Heart left ventricle (tissue), 16 donors: ENCODE measurements at regions not wholly inside any gene's neighbourhood (a gene's known extent, or its start where the extent isn't known, plus 50 kb on each side); places are given as distances from the start of the nearest gene placed in this dataset.

ENCODE experiments used
- ATAC-seq, 4 donors: fragments of 200-7000 bp; cut with Tn5 transposase; one replicate each; pipeline ENCODE4 v1.9.1; 2020 to 2022; ENCODE audit warnings: moderate library complexity in 4 of 4, mild to moderate bottlenecking in 3 of 4, moderate number of reproducible peaks in 1 of 4
- DNase-seq, 5 donors: peaks; one replicate each; pipeline ENCODE4 v3.0.0-alpha.2; 2020
- H3K27ac ChIP-seq, 12 donors: fragments of 200-600 bp; sonication (generic) in 4 of 12; one replicate each; pipeline versions ENCODE4 v1.5.0 to v1.8.0; 2016 to 2022; ENCODE audit warnings: mild to moderate bottlenecking in 2 of 12
- H3K27me3 ChIP-seq, 9 donors: fragments of 200-600 bp; sonication (generic) in 2 of 9; one replicate each; pipeline versions ENCODE4 v1.5.1 to v1.8.0; 2016 to 2022; ENCODE audit warnings: mild to moderate bottlenecking in 3 of 9
- H3K36me3 ChIP-seq, 9 donors: fragments of 200-600 bp; sonication (generic) in 2 of 9; one replicate each; pipeline versions ENCODE4 v1.5.0 to v1.8.0; 2018 to 2022; ENCODE audit warnings: mild to moderate bottlenecking in 2 of 9
- H3K4me1 ChIP-seq, 12 donors: fragments of 200-600 bp; sonication (generic) in 4 of 12; one replicate each; pipeline versions ENCODE4 v1.5.0 to v1.8.0; 2016 to 2022; ENCODE audit warnings: mild to moderate bottlenecking in 3 of 12
- H3K4me3 ChIP-seq, 12 donors: fragments of 200-600 bp; sonication (generic) in 4 of 12; one replicate each; pipeline versions ENCODE4 v1.5.0 to v1.8.0; 2017 to 2022; ENCODE audit warnings: mild to moderate bottlenecking in 9 of 12, moderate library complexity in 4 of 12
- H3K9me3 ChIP-seq, 12 donors: fragments of 200-600 bp; sonication (generic) in 4 of 12; one replicate each; pipeline versions ENCODE4 v1.5.0 to v1.8.0; 2016 to 2022; ENCODE audit warnings: mild to moderate bottlenecking in 1 of 12
- POLR2A ChIP-seq, 2 donors: fragments of 450-650 bp; IDR thresholded peaks; one replicate each; pipeline ENCODE4 v1.6.1; 2017; ENCODE audit warnings: antibody characterized with exemption in 2 of 2, mild to moderate bottlenecking in 2 of 2, moderate library complexity in 2 of 2
- WGBS, 4 donors: extraction: QIAGEN DNeasy Blood & Tissue Kit in 2 of 4; methylation state at CpG; one replicate each; pipeline versions ENCODE4 v1.1.5 to v1.1.7; 2013 to 2018; 5-methylcytosine and 5-hydroxymethylcytosine counted together
- intact Hi-C, 10 donors: fragments of 100-400 bp; cut with DNase I; formaldehyde crosslinking; loops; one replicate each; pipeline versions ENCODE4 v1.11.1 to v1.14.2; 2022
- TF ChIP-seq, protein P1 (sequence below), 12 donors: fragments of 200-600 bp; sonication (generic) in 4 of 12; IDR thresholded peaks; one replicate each; pipeline versions ENCODE4 v1.5.0 to v1.8.0; 2018 to 2022; ENCODE audit warnings: antibody characterized with exemption in 12 of 12, mild to moderate bottlenecking in 5 of 12
- donor health status: ischemic (EF 13 %, LVEDD 7.1; RV severe dilation, severe dysfunction).
- donor health status: healthy with polysubstance abuse.
- donor health status: DM: no; HTN: yes; CAD: no.
- donor health status: DM: no; HTN: no; CAD: no.
- donor health status: ischemic (EF 25% LVEDD 6.9; RV normal size, moderate dysfunction).
- donor health status: ischemic (EF 25% LVEDD 5.7; RV mildly dilated, moderate dysfunction).
- donor health status: healthy.
- donor health status: DM: yes; HTN: yes; CAD: no.
- donor health status: ischemic (EF 35%, LVEDD 5.7; RV mildly dilated, moderate dysfunction).
- donor health status: nonischemic (EF 11% LVEDD 7.7; RV severe dilation, severe dysfunction).
- donor health status: DM: yes; HTN: yes; CAD: no.
- donor health status: PGD.
- donor health status: ischemic (EF 29% LVEDD 5.4; RV normal size, mild dysfunction).
- donor health status: nonischemic (EF 23%, LVEDD 6.1; RV moderate dilation, normal function).

DNA sequence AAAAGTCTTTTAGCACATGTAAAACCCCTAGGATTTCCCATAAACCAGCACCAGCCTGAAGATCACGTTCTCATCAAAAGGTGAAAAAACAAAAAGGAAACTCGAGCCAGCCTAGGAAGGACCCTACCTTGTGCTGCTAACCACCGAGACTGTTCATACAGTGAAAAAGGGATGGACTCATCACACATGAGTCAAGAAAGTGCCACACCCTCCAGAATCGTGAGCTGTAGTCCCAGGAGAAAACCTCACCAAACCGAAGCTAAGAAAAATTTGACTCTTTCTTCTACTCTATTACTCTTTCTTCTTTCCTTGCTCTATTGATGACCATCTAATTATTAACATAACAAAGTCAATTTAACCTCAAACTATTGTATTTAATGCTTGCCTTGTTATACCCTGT lies 124.8 kb upstream of the USP9Y start:
- H3K27ac ChIP-seq, result no peak overlapping the region
- H3K27me3 ChIP-seq, result no peaks in the 10 kb centered on the region
- H3K4me1 ChIP-seq, result no peaks in the 10 kb centered on the region
- DNase-seq (no peak), ATAC-seq (no peak)
- intact Hi-C loops, result no loop called here
- 52 to 73% methylated on average over 5 of the region's 5 CpGs; no CpG with 5 or more reads in 2 of the 4 donors for WGBS, 4 donors
- no peaks in the 10 kb centered on the region for H3K36me3 ChIP-seq
- no peak overlapping the region for H3K4me3 ChIP-seq
- TF ChIP-seq POLR2A (IDR thresholded peaks at IDR 0.05), result no peak
- TF ChIP-seq, protein P1, sequence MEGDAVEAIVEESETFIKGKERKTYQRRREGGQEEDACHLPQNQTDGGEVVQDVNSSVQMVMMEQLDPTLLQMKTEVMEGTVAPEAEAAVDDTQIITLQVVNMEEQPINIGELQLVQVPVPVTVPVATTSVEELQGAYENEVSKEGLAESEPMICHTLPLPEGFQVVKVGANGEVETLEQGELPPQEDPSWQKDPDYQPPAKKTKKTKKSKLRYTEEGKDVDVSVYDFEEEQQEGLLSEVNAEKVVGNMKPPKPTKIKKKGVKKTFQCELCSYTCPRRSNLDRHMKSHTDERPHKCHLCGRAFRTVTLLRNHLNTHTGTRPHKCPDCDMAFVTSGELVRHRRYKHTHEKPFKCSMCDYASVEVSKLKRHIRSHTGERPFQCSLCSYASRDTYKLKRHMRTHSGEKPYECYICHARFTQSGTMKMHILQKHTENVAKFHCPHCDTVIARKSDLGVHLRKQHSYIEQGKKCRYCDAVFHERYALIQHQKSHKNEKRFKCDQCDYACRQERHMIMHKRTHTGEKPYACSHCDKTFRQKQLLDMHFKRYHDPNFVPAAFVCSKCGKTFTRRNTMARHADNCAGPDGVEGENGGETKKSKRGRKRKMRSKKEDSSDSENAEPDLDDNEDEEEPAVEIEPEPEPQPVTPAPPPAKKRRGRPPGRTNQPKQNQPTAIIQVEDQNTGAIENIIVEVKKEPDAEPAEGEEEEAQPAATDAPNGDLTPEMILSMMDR (IDR thresholded peaks at IDR 0.05), result no peak
- no peaks in the 10 kb centered on the region for H3K9me3 ChIP-seq

DNA sequence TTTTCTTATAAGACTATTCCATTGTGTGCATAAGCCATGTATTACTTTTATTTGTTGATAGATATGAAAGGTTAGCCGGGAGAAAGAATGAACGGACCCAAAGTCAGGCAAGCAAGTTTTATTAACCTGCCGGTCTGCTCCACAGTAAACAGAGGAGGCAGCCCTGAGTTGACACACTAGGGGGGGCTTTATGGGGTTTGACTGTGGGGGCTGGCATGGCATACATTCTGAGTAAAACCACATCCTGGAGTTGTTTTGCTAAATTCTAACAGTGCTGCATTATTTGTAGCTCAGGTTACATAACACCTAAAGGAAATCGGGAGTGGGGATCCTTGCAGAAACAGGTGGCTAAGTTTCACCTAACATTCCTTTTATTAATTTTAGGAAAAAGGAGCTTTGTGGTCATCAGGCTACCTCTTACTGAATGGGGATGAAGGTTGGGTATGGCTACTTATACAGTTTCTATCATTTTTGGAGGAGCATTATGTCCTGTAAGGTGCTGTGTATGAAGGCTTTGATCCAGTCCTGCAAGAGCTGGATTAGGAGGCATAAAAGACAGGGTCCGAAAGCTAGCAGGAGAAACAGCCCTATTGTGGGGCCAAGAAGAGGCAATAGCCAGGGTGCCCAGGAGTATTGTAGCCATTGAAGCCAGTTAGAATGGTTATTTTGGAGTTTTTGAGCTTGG lies 107.4 kb upstream of the USP9Y start:
- Histone ChIP-seq H3K36me3 (no peaks in the 10 kb centered on the region), H3K4me3 (no peak overlapping the region), H3K27me3 (no peaks in the 10 kb centered on the region), H3K27ac (no peak overlapping the region), H3K4me1 (no peaks in the 10 kb centered on the region), H3K9me3 (no peaks in the 10 kb centered on the region)
- ATAC-seq (no peak), DNase-seq (no peak)
- TF ChIP-seq, protein P1 (IDR thresholded peaks at IDR 0.05), result no peak
- TF ChIP-seq POLR2A (IDR thresholded peaks at IDR 0.05), result no peak
- intact Hi-C loops, result no loop called here
- WGBS, 4 donors, result 73 to 82% methylated on average over 5 of the region's 5 CpGs; no CpG with 5 or more reads in 2 of the 4 donors

DNA sequence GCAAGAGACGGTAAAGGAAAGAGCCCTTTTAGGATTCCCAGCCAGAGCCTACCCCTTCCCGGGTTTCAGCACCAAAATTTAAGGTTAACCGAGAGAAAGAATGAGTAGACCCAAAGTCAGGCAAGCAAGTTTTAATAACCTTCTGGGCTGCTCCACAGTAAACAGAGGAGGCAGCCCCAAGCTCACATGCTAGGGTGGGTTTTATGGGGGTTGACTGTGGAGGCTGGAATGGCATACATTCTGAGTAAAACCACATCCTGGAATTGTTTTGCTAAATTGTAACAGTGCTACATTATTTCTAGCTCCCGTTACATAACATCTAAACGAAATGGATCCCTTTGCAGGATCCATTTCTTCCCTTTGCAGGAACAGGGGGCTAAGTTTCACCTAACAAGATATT lies 102.2 kb upstream of the USP9Y start:
- H3K4me1 ChIP-seq, result no peaks in the 10 kb centered on the region
- WGBS, 4 donors, result 74 to 78% methylated on average over 5 of the region's 5 CpGs; no CpG with 5 or more reads in 2 of the 4 donors
- TF ChIP-seq, protein P1 (IDR thresholded peaks at IDR 0.05), result no peak
- no peak for TF ChIP-seq POLR2A (IDR thresholded peaks at IDR 0.05)
- no peak overlapping the region for H3K27ac ChIP-seq
- no peak overlapping the region for H3K4me3 ChIP-seq
- intact Hi-C loops, result no loop called here
- DNase-seq, result no peak
- H3K36me3 ChIP-seq, result no peaks in the 10 kb centered on the region
- no peaks in the 10 kb centered on the region for H3K9me3 ChIP-seq
- no peak for ATAC-seq
- no peaks in the 10 kb centered on the region for H3K27me3 ChIP-seq

DNA sequence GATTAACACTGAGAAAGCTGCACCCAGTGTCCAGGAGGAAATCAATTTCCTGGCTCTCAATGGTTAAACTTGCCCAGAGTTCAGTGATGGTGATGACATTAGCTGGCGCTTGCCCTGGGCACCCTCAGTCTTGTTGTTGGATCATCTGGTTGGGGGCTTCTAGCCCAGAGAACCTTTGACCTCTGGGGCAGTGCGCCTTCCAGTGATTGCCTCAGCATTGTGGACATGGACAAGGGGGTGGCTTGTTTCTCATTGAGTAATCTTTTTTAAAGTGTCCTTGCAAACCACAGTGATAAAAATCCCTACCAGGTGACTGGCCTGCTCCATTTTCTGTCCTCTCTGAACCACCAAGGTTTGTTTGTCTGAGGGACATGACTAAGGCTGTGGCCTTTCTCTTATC lies 95.6 kb upstream of the USP9Y start:
- TF ChIP-seq, protein P1 (IDR thresholded peaks at IDR 0.05), result no peak
- no peak for TF ChIP-seq POLR2A (IDR thresholded peaks at IDR 0.05)
- Histone ChIP-seq H3K4me1 (no peaks in the 10 kb centered on the region), H3K36me3 (no peaks in the 10 kb centered on the region), H3K27me3 (no peaks in the 10 kb centered on the region), H3K4me3 (no peak overlapping the region), H3K27ac (no peak overlapping the region), H3K9me3 (no peaks in the 10 kb centered on the region)
- ATAC-seq, result no peak
- WGBS, 4 donors, result 88 to 91% methylated on average over 2 of the region's 2 CpGs; no CpG with 5 or more reads in 2 of the 4 donors
- intact Hi-C loops, result no loop called here
- no peak for DNase-seq
